H1 (cell line): ENCODE measurements at regions not wholly inside any gene's neighbourhood (a gene's known extent, or its start where the extent isn't known, plus 50 kb on each side); places are given as distances from the start of the nearest gene placed in this dataset.

Experiments
- CEBPB ChIP-seq: IDR thresholded peaks from 2 replicates; pipeline ENCODE4 v1.6.1; 2012; ENCODE audit warnings: low read depth, low read length
- CTBP2 ChIP-seq: IDR thresholded peaks from 2 replicates; pipeline ENCODE4 v1.7.0; 2011; ENCODE audit warnings: borderline replicate concordance, mild to moderate bottlenecking, moderate library complexity, mixed read lengths, low read length; ENCODE audit not compliant: insufficient read depth, insufficient read length
- SIX5 ChIP-seq: IDR thresholded peaks from 2 replicates; pipeline ENCODE4 v1.6.1; 2011; ENCODE audit warnings: mild to moderate bottlenecking, low read depth, low read length
- TAF7 ChIP-seq: optimal IDR thresholded peaks from 2 replicates; pipeline ENCODE3; 2011; ENCODE audit warnings: low read depth, mild to moderate bottlenecking, inconsistent platforms, low read length, moderate library complexity, borderline replicate concordance
- TF ChIP-seq, protein P1 (sequence below), 3 experiments: IDR thresholded peaks; 1 replicate in 2 of 3; 2 replicates in 1 of 3; pipeline versions ENCODE4 v1.5.1 to v1.6.1; 2011; ENCODE audit warnings: low read length in 3 of 3, mild to moderate bottlenecking in 3 of 3, inconsistent platforms in 2 of 3, low read depth in 1 of 3, moderate library complexity in 1 of 3; ENCODE audit not compliant: insufficient read depth in 1 of 3; ENCODE audit errors: control extremely low read depth in 1 of 3

DNA sequence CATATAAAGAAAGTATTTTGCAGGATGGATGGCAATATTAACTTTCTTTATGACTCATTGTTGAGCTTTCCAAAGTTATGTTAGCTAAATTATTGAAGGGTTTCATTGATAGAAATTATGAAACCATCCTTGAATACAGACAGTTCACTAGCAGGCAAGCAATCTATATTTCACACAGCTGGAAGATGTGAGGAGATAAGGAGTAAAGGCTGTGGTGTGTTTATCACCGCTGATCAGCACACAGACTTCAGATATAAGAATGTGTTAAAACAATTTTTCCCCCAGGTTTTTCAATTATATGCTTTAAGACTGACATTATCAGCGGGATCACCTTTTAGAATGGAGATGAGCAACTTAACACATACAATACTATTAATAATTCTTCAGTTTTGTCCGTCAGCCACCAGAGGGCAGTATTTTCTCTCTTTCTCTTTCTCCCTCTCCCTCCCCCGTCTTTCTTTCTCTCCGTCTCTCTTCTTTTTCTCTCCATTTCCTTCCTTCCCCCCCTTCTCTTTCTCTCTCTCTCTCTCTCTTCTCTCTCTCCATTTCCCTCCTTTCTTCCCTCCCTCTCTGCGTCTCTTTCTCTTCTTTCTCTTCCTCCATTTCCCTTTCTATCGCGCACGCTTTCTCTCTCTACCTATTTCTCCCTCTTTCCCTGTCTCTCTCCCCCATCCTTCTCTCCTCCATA, 62.9 kb upstream of the FAM171A1 start (continued):
- TF ChIP-seq TAF7, result no peak
- no peak for TF ChIP-seq SIX5
- TF ChIP-seq, protein P1, sequence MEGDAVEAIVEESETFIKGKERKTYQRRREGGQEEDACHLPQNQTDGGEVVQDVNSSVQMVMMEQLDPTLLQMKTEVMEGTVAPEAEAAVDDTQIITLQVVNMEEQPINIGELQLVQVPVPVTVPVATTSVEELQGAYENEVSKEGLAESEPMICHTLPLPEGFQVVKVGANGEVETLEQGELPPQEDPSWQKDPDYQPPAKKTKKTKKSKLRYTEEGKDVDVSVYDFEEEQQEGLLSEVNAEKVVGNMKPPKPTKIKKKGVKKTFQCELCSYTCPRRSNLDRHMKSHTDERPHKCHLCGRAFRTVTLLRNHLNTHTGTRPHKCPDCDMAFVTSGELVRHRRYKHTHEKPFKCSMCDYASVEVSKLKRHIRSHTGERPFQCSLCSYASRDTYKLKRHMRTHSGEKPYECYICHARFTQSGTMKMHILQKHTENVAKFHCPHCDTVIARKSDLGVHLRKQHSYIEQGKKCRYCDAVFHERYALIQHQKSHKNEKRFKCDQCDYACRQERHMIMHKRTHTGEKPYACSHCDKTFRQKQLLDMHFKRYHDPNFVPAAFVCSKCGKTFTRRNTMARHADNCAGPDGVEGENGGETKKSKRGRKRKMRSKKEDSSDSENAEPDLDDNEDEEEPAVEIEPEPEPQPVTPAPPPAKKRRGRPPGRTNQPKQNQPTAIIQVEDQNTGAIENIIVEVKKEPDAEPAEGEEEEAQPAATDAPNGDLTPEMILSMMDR (IDR thresholded peaks at IDR 0.05; ENCODE audit: control extremely low read depth in 1 of 3, insufficient read depth in 1 of 3, low read depth in 1 of 3, low read length in 3 of 3), result peak in 2 of 3 experiments; percentile 42 to 54; a peak in 2 of 4 replicates
- TF ChIP-seq CEBPB, result no peak
- TF ChIP-seq CTBP2, result no peak
